Keratinocyte (primary cell): ENCODE measurements at regions not wholly inside any gene's neighbourhood (a gene's known extent, or its start where the extent isn't known, plus 50 kb on each side); places are given as distances from the start of the nearest gene placed in this dataset.

Experiments used
- DNase-seq: peaks from one replicate; pipeline ENCODE4 v3.0.0-alpha.2; 2011; ENCODE audit warnings: low read depth, missing footprints, low spot score
- FAIRE-seq: peaks from 2 replicates; lab custom pipeline; 2011; peaks lifted over from hg19 to GRCh38; lab: Jason Lieb, UNC
- H2AFZ ChIP-seq: 2 replicates; pipeline ENCODE4 v1.6.0; 2012; ENCODE audit warnings: low read length, control low read depth, inconsistent platforms; ENCODE audit not compliant: control insufficient read depth
- H3K27ac ChIP-seq: 2 replicates; pipeline ENCODE4 v1.5.1; 2011; ENCODE audit warnings: low read length; ENCODE audit not compliant: control insufficient read depth, insufficient read depth
- H3K27me3 ChIP-seq: 3 replicates; pipeline ENCODE4 v1.6.0; 2011; ENCODE audit warnings: low read length; ENCODE audit not compliant: control insufficient read depth, insufficient read depth; ENCODE audit errors: extremely low read depth
- H3K36me3 ChIP-seq, 2 experiments: 2 replicates in 1 of 2; 3 replicates in 1 of 2; pipeline ENCODE4 v1.5.1; 2011; ENCODE audit warnings: low read length in 2 of 2, mild to moderate bottlenecking in 1 of 2; ENCODE audit not compliant: control insufficient read depth in 2 of 2, insufficient read depth in 2 of 2; ENCODE audit errors: extremely low read depth in 1 of 2
- H3K4me1 ChIP-seq: 3 replicates; pipeline ENCODE4 v1.5.1; 2011; ENCODE audit warnings: low read length; ENCODE audit not compliant: control insufficient read depth, insufficient read depth; ENCODE audit errors: extremely low read depth
- H3K4me2 ChIP-seq: 3 replicates; pipeline ENCODE4 v1.6.0; 2011; ENCODE audit warnings: low read depth, low read length; ENCODE audit not compliant: control insufficient read depth, insufficient read depth; ENCODE audit errors: extremely low read depth
- H3K4me3 ChIP-seq, 3 experiments: fragments of 200-600 bp in 1 of 3; sonication (generic) in 1 of 3; 2 replicates in 2 of 3; 3 replicates in 1 of 3; pipeline ENCODE4 v1.5.1; 2011 to 2016; ENCODE audit warnings: low read length in 3 of 3, mild to moderate bottlenecking in 3 of 3, control low read depth in 2 of 3, inconsistent platforms in 1 of 3, low read depth in 1 of 3, mixed read lengths in 1 of 3, mixed run types in 1 of 3, moderate library complexity in 1 of 3; ENCODE audit not compliant: control insufficient read depth in 2 of 3, insufficient read depth in 2 of 3; ENCODE audit errors: extremely low read depth in 1 of 3
- H3K79me2 ChIP-seq: 2 replicates; pipeline ENCODE4 v1.6.0; 2012; ENCODE audit warnings: low read length; ENCODE audit not compliant: control insufficient read depth, insufficient read depth
- H3K9ac ChIP-seq: 3 replicates; pipeline ENCODE4 v1.6.0; 2011; ENCODE audit warnings: low read length; ENCODE audit not compliant: control insufficient read depth, insufficient read depth; ENCODE audit errors: extremely low read depth
- H3K9me1 ChIP-seq: 3 replicates; pipeline ENCODE4 v1.6.0; 2011; ENCODE audit warnings: low read length; ENCODE audit not compliant: control insufficient read depth, insufficient read depth; ENCODE audit errors: extremely low read depth
- H3K9me3 ChIP-seq: 2 replicates; pipeline ENCODE4 v1.5.1; 2012; ENCODE audit warnings: low read depth, low read length; ENCODE audit not compliant: control insufficient read depth
- H4K20me1 ChIP-seq: 3 replicates; pipeline ENCODE4 v1.6.0; 2011; ENCODE audit warnings: low read length; ENCODE audit not compliant: control insufficient read depth, insufficient read depth; ENCODE audit errors: extremely low read depth
- CTCF ChIP-seq, 3 experiments: IDR thresholded peaks in 1 of 3; conservative IDR thresholded peaks in 1 of 3; optimal IDR thresholded peaks in 1 of 3; 2 replicates in 2 of 3; 3 replicates in 1 of 3; pipeline versions ENCODE3 to v1.5.1; 2011; ENCODE audit warnings: low read length in 3 of 3, mild to moderate bottlenecking in 3 of 3, moderate library complexity in 2 of 3, control low read depth in 1 of 3, inconsistent platforms in 1 of 3; ENCODE audit not compliant: insufficient read depth in 2 of 3; ENCODE audit errors: extremely low read depth in 1 of 3
- EZH2 ChIP-seq: IDR thresholded peaks from one replicate; pipeline ENCODE4 v1.6.1; 2012; ENCODE audit warnings: inconsistent platforms, mild to moderate bottlenecking, low read length, moderate library complexity
- dilution Hi-C: fragments of 300-500 bp; cut with MboI; formaldehyde crosslinking; loops from one replicate; pipeline ENCODE4 v1.7.0; 2020; ENCODE audit warnings: low sequenced_read_pairs; ENCODE audit not compliant: extremely low pct_ligation_motif_present

GRCh38 chr5:6810641-6811405, 97.6 kb downstream of the TENT4A start:
- Histone ChIP-seq H3K4me1 (no peaks in the 10 kb centered on the region), H3K9me3 (no peaks in the 10 kb centered on the region), H3K4me2 (no peak overlapping the region), H3K36me3 (no peaks in the 10 kb centered on the region), H3K9me1 (no peaks in the 10 kb centered on the region), H4K20me1 (no peaks in the 10 kb centered on the region), H3K27me3 (no peaks in the 10 kb centered on the region), H2AFZ (no peak overlapping the region), H3K79me2 (no peaks in the 10 kb centered on the region), H3K9ac (no peak overlapping the region), H3K4me3 (no peak overlapping the region), H3K27ac (no peak overlapping the region)
- DNase-seq (no peak), FAIRE-seq (no peak)
- TF ChIP-seq CTCF (optimal IDR thresholded peaks at IDR 0.05 in 1 of 3, IDR thresholded peaks at IDR 0.05 in 1 of 3, conservative IDR thresholded peaks at IDR 0.05 in 1 of 3; ENCODE audit: extremely low read depth in 1 of 3, insufficient read depth in 2 of 3, low read length in 3 of 3) (no peak), EZH2 (no peak)
- dilution Hi-C loops: no loop called here

- no peaks in the 10 kb centered on the region for H3K36me3 ChIP-seq
- no peaks in the 10 kb centered on the region for H4K20me1 ChIP-seq
- H3K27ac ChIP-seq: no peak overlapping the region
- no peak for FAIRE-seq
- no peak overlapping the region for H3K9ac ChIP-seq
- no peaks in the 10 kb centered on the region for H3K27me3 ChIP-seq
- no peaks in the 10 kb centered on the region for H3K9me1 ChIP-seq
- H3K4me3 ChIP-seq: no peak overlapping the region
- H3K79me2 ChIP-seq: no peaks in the 10 kb centered on the region
- dilution Hi-C loops: no loop called here
- no peak overlapping the region for H3K4me2 ChIP-seq
- no peaks in the 10 kb centered on the region for H3K4me1 ChIP-seq
- H3K9me3 ChIP-seq: no peaks in the 10 kb centered on the region
- TF ChIP-seq CTCF (optimal IDR thresholded peaks at IDR 0.05 in 1 of 3, IDR thresholded peaks at IDR 0.05 in 1 of 3, conservative IDR thresholded peaks at IDR 0.05 in 1 of 3; ENCODE audit: extremely low read depth in 1 of 3, insufficient read depth in 2 of 3, low read length in 3 of 3) (no peak), EZH2 (no peak)
- no peak for DNase-seq
- no peak overlapping the region for H2AFZ ChIP-seq
These were observed 98.9 kb downstream of the TENT4A start for GRCh38 chr5:6812091-6812490.
